ENCODE measurements at regions not wholly inside any gene's neighbourhood (a gene's known extent, or its start where the extent isn't known, plus 50 kb on each side); places are given as distances from the start of the nearest gene placed in this dataset.

GRCh38 chr5:58215364-58215763 lies 244.5 kb downstream of the PLK2 start:
- no peak overlapping the region for H3K27ac ChIP-seq
- no peaks in the 10 kb centered on the region for H3K36me3 ChIP-seq (replicated peaks in 1 of 2; ENCODE audit: insufficient read depth in 1 of 2, low read depth in 2 of 2)
- intact Hi-C loops (cut with DNase I) = loop anchor here (10.0 kb wide), 1 partner anchor 151 kb away; no protein-coding TSS in a partner anchor
- no peaks in the 10 kb centered on the region for H3K9me3 ChIP-seq
- H3K4me1 ChIP-seq = no peaks in the 10 kb centered on the region
- no peak overlapping the region for H3K4me3 ChIP-seq
- ATAC-seq (no peak), DNase-seq (no peak)
- no peak for TF ChIP-seq POLR2A (IDR thresholded peaks at IDR 0.05)
- no peak for TF ChIP-seq CTCF (IDR thresholded peaks at IDR 0.05)
- H3K27me3 ChIP-seq = no peaks in the 10 kb centered on the region

GRCh38 chr5:58211441-58211840 lies 248.4 kb downstream of the PLK2 start:
- H3K27ac ChIP-seq = no peak overlapping the region
- H3K4me1 ChIP-seq = peaks cover 6% of the 10 kb centered on the region
- intact Hi-C loops (cut with DNase I) = loop anchor here (10.0 kb wide), 1 partner anchor 147 kb away; no protein-coding TSS in a partner anchor
- no peaks in the 10 kb centered on the region for H3K36me3 ChIP-seq (replicated peaks in 1 of 2; ENCODE audit: insufficient read depth in 1 of 2, low read depth in 2 of 2)
- TF ChIP-seq POLR2A (IDR thresholded peaks at IDR 0.05) (no peak), CTCF (IDR thresholded peaks at IDR 0.05) (no peak)
- no peak overlapping the region for H3K4me3 ChIP-seq
- ATAC-seq (no peak), DNase-seq (no peak)
- WGBS, 2 donors = 88 to 97% methylated on average over 1 of the region's 1 CpG
- H3K27me3 ChIP-seq = no peaks in the 10 kb centered on the region
- H3K9me3 ChIP-seq = no peaks in the 10 kb centered on the region

- Histone ChIP-seq H3K27ac (no peak overlapping the region), H3K36me3 (replicated peaks in 1 of 2; ENCODE audit: insufficient read depth in 1 of 2, low read depth in 2 of 2) (no peaks in the 10 kb centered on the region), H3K9me3 (no peaks in the 10 kb centered on the region), H3K27me3 (no peaks in the 10 kb centered on the region), H3K4me1 (peaks cover 6% of the 10 kb centered on the region), H3K4me3 (no peak overlapping the region)
- ATAC-seq (no peak), DNase-seq (no peak)
- TF ChIP-seq POLR2A (IDR thresholded peaks at IDR 0.05) = no peak
- TF ChIP-seq CTCF (IDR thresholded peaks at IDR 0.05) = no peak
- 50 to 53% methylated on average over 7 of the region's 7 CpGs for WGBS, 2 donors
- intact Hi-C loops (cut with DNase I) = no loop called here
Measured at GRCh38 chr5:58208674-58209073, 251.2 kb downstream of the PLK2 start.

GRCh38 chr5:58207076-58207475 lies 252.8 kb downstream of the PLK2 start:
- no peak overlapping the region for H3K4me3 ChIP-seq
- H3K27ac ChIP-seq = no peak overlapping the region
- no peak for DNase-seq
- no peaks in the 10 kb centered on the region for H3K9me3 ChIP-seq
- no peaks in the 10 kb centered on the region for H3K27me3 ChIP-seq
- peaks cover 6% of the 10 kb centered on the region for H3K4me1 ChIP-seq
- WGBS, 2 donors = 30 to 38% methylated on average over 1 of the region's 1 CpG
- H3K36me3 ChIP-seq (replicated peaks in 1 of 2; ENCODE audit: insufficient read depth in 1 of 2, low read depth in 2 of 2) = no peaks in the 10 kb centered on the region
- no peak for TF ChIP-seq CTCF (IDR thresholded peaks at IDR 0.05)
- no peak for TF ChIP-seq POLR2A (IDR thresholded peaks at IDR 0.05)
- no peak for ATAC-seq
- intact Hi-C loops (cut with DNase I) = no loop called here

GRCh38 chr5:58204966-58205365 lies 254.9 kb downstream of the PLK2 start:
- H3K36me3 ChIP-seq (replicated peaks in 1 of 2; ENCODE audit: insufficient read depth in 1 of 2, low read depth in 2 of 2) = no peaks in the 10 kb centered on the region
- H3K27me3 ChIP-seq = no peaks in the 10 kb centered on the region
- ATAC-seq = no peak
- intact Hi-C loops (cut with DNase I) = no loop called here
- peaks cover 6% of the 10 kb centered on the region for H3K4me1 ChIP-seq
- WGBS, 2 donors = 84 to 91% methylated on average over 3 of the region's 3 CpGs
- no peak overlapping the region for H3K27ac ChIP-seq
- H3K9me3 ChIP-seq = no peaks in the 10 kb centered on the region
- no peak for DNase-seq
- no peak for TF ChIP-seq POLR2A (IDR thresholded peaks at IDR 0.05)
- TF ChIP-seq CTCF (IDR thresholded peaks at IDR 0.05) = no peak
- H3K4me3 ChIP-seq = no peak overlapping the region
